Suprapubic skin (tissue), 4 donors: ENCODE measurements at regions not wholly inside any gene's neighbourhood (a gene's known extent, or its start where the extent isn't known, plus 50 kb on each side); places are given as distances from the start of the nearest gene placed in this dataset.

Experiments
- POLR2A ChIP-seq, 2 donors: fragments of 450-650 bp; IDR thresholded peaks; one replicate each; pipeline ENCODE4 v1.6.1; 2017; ENCODE audit warnings: antibody characterized with exemption in 2 of 2, mild to moderate bottlenecking in 2 of 2, moderate library complexity in 2 of 2
- POLR2AphosphoS5 ChIP-seq, 3 donors: sonication (generic); formaldehyde crosslinking; IDR thresholded peaks; one replicate each; pipeline ENCODE4 v1.6.1; 2017; ENCODE audit warnings: antibody characterized with exemption in 3 of 3
- TF ChIP-seq, protein P1 (sequence below), 2 donors: fragments of 200-600 bp in 1 of 2; fragments of 450-650 bp in 1 of 2; sonication (generic) in 1 of 2; IDR thresholded peaks; one replicate each; pipeline ENCODE4 v1.5.1; 2016 to 2019; ENCODE audit warnings: antibody characterized with exemption in 2 of 2, mild to moderate bottlenecking in 1 of 2, moderate library complexity in 1 of 2

DNA sequence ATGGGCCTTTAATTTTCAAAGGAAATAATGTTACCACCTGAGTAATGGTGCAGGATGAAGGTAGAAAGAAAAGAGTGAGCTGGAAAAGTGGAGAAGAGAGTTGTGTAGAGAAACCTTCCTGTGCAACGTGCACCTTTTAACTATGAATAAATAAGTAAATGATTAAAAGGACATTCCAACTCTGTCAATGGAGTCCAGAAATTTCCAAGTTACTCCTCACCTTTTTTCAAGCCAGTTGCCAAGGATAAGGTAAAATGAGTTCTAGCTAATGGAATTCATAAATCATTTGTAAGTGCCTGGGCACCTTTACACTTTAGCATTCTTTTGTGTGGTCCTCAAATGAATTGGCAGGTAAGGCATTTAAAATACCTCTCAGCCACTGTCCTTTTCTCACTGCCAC, 549.4 kb upstream of the NRP1 start:
- TF ChIP-seq POLR2AphosphoS5 (IDR thresholded peaks at IDR 0.05) (no peak), POLR2A (IDR thresholded peaks at IDR 0.05) (no peak)
- TF ChIP-seq, protein P1, sequence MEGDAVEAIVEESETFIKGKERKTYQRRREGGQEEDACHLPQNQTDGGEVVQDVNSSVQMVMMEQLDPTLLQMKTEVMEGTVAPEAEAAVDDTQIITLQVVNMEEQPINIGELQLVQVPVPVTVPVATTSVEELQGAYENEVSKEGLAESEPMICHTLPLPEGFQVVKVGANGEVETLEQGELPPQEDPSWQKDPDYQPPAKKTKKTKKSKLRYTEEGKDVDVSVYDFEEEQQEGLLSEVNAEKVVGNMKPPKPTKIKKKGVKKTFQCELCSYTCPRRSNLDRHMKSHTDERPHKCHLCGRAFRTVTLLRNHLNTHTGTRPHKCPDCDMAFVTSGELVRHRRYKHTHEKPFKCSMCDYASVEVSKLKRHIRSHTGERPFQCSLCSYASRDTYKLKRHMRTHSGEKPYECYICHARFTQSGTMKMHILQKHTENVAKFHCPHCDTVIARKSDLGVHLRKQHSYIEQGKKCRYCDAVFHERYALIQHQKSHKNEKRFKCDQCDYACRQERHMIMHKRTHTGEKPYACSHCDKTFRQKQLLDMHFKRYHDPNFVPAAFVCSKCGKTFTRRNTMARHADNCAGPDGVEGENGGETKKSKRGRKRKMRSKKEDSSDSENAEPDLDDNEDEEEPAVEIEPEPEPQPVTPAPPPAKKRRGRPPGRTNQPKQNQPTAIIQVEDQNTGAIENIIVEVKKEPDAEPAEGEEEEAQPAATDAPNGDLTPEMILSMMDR (IDR thresholded peaks at IDR 0.05), result no peak
